ENCODE measurements at regions not wholly inside any gene's neighbourhood (a gene's known extent, or its start where the extent isn't known, plus 50 kb on each side); places are given as distances from the start of the nearest gene placed in this dataset.

DNA sequence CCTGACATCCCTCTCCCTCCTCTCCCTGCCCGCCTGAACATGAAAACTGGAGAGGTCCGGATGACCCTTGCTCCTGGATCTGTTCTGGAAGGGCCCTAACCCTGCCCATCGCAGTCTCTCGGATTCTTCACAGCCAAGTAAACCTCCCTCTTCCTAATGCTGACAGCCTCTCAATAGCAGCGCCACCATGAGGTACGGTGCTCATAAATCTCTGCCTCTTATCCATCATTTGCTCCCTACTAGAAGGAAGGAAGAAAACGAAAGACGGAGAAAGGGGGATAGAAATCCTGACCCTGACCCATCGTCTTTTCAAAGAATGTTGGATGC lies 257.9 kb downstream of the BCL11A start:
- H3K4me3 ChIP-seq (ENCODE audit: low read length): no peak overlapping the region
- no peak overlapping the region for H3K4me3 Mint-ChIP-seq
- ATAC-seq (ENCODE audit: poor library complexity) (no peak), DNase-seq (no peak)
- H3K4me1 ChIP-seq (ENCODE audit: insufficient read depth, low read length): no peaks in the 10 kb centered on the region
- H3K27ac Mint-ChIP-seq: no peak overlapping the region
- H3K27me3 ChIP-seq (ENCODE audit: control insufficient read depth in 1 of 2, insufficient read depth in 2 of 2, low read length in 2 of 2): no peaks in the 10 kb centered on the region
- peaks cover 0 to 16% of the 10 kb centered on the region in 2 experiments for H3K9me3 ChIP-seq (ENCODE audit: control insufficient read depth in 1 of 2, insufficient read depth in 1 of 2, low read length in 2 of 2)
- no peaks in the 10 kb centered on the region for H3K36me3 Mint-ChIP-seq (ENCODE audit: low read depth)
- peaks cover 4% of the 10 kb centered on the region for H3K27me3 Mint-ChIP-seq
- ChIA-PET CTCF (no interaction called here), POLR2A (no interaction called here)
- H3K9me3 Mint-ChIP-seq: no peaks in the 10 kb centered on the region
- H3K4me1 Mint-ChIP-seq (ENCODE audit: low read depth): no peaks in the 10 kb centered on the region
- TF ChIP-seq, protein P1, sequence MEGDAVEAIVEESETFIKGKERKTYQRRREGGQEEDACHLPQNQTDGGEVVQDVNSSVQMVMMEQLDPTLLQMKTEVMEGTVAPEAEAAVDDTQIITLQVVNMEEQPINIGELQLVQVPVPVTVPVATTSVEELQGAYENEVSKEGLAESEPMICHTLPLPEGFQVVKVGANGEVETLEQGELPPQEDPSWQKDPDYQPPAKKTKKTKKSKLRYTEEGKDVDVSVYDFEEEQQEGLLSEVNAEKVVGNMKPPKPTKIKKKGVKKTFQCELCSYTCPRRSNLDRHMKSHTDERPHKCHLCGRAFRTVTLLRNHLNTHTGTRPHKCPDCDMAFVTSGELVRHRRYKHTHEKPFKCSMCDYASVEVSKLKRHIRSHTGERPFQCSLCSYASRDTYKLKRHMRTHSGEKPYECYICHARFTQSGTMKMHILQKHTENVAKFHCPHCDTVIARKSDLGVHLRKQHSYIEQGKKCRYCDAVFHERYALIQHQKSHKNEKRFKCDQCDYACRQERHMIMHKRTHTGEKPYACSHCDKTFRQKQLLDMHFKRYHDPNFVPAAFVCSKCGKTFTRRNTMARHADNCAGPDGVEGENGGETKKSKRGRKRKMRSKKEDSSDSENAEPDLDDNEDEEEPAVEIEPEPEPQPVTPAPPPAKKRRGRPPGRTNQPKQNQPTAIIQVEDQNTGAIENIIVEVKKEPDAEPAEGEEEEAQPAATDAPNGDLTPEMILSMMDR (IDR thresholded peaks at IDR 0.05): no peak
- H3K27ac ChIP-seq (ENCODE audit: low read depth in 1 of 2, low read length in 2 of 2): no peak overlapping the region
- intact Hi-C loops (cut with DNase I, micrococcal nuclease): no loop called here
- no peaks in the 10 kb centered on the region for H3K36me3 ChIP-seq (ENCODE audit: insufficient read depth, low read length)

DNA sequence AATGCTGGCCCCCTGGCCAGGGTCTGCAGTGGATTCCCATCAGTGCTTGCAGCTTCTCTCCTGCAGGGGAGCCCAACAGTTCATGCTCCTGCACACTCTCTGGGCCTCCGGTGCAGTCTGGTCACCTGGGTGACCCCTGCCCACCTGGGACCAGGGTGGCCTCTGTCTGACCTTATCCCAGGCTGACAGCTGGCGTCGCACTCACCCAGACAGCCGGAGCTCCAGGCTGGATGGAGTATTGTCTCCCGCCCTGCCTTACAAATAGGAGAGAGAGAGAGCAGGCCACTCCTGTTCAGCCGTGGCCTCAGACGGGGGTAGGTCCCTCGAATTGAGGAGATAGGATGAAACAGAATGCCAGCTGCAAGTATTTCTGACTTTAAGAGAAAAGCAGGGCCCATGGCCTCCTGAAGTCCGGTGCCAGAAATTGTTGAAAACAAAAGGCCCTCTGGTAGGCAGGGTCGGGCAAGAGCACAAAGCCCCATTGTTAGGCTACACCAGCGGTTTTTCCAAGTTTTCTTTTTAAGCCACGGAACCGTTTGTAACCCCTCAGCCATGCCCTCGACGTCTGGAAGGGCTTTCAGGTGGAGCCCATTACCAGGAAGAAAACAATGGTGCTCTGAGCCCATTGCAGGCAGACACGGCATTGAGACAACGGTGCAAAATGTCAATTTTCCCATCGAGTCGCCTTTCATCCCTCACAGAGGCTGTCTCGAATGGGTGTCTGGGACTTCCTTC lies 258.4 kb downstream of the BCL11A start:
- DNase-seq (no peak), ATAC-seq (ENCODE audit: poor library complexity) (no peak)
- Histone ChIP-seq H3K4me3 (ENCODE audit: low read length) (no peak overlapping the region), H3K9me3 (ENCODE audit: control insufficient read depth in 1 of 2, insufficient read depth in 1 of 2, low read length in 2 of 2) (peaks cover 0 to 16% of the 10 kb centered on the region in 2 experiments), H3K27me3 (ENCODE audit: control insufficient read depth in 1 of 2, insufficient read depth in 2 of 2, low read length in 2 of 2) (no peaks in the 10 kb centered on the region), H3K27ac (ENCODE audit: low read depth in 1 of 2, low read length in 2 of 2) (no peak overlapping the region), H3K4me1 (ENCODE audit: insufficient read depth, low read length) (no peaks in the 10 kb centered on the region), H3K36me3 (ENCODE audit: insufficient read depth, low read length) (no peaks in the 10 kb centered on the region)
- Mint-ChIP-seq H3K36me3 (ENCODE audit: low read depth) (no peaks in the 10 kb centered on the region), H3K27me3 (peaks cover 4% of the 10 kb centered on the region), H3K9me3 (no peaks in the 10 kb centered on the region), H3K4me1 (ENCODE audit: low read depth) (no peaks in the 10 kb centered on the region), H3K27ac (no peak overlapping the region), H3K4me3 (no peak overlapping the region)
- TF ChIP-seq, protein P1 (IDR thresholded peaks at IDR 0.05): no peak
- intact Hi-C loops (cut with DNase I, micrococcal nuclease): no loop called here
- ChIA-PET CTCF (no interaction called here), POLR2A (no interaction called here)

DNA sequence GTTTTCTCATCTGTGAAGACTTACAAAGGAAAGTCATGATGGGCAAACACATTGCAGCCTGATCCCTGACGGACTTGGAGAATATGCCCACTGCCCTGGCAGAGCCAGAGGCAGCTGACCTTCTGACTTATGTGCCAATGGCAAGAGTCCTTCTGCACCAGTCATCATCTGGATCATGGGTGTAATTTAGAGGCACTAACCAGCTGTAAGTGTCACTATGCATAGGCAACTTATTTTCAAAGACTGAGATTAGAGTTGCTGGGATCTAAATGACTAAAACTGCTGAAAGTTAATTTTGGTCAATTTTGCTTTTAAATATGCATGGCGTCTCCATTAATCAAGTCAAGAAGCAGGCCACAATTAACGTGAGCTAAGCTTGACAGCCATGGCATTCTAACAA lies 261.2 kb downstream of the BCL11A start:
- H3K9me3 Mint-ChIP-seq: no peaks in the 10 kb centered on the region
- intact Hi-C loops (cut with DNase I, micrococcal nuclease): no loop called here
- POLR2A ChIA-PET: no interaction called here
- H3K4me1 Mint-ChIP-seq (ENCODE audit: low read depth): no peaks in the 10 kb centered on the region
- DNase-seq (no peak), ATAC-seq (ENCODE audit: poor library complexity) (no peak)
- TF ChIP-seq, protein P1 (IDR thresholded peaks at IDR 0.05): no peak
- no peaks in the 10 kb centered on the region for H3K27me3 ChIP-seq (ENCODE audit: control insufficient read depth in 1 of 2, insufficient read depth in 2 of 2, low read length in 2 of 2)
- H3K36me3 Mint-ChIP-seq (ENCODE audit: low read depth): no peaks in the 10 kb centered on the region
- CTCF ChIA-PET: no interaction called here
- no peak overlapping the region for H3K4me3 ChIP-seq (ENCODE audit: low read length)
- H3K4me3 Mint-ChIP-seq: no peak overlapping the region
- H3K36me3 ChIP-seq (ENCODE audit: insufficient read depth, low read length): no peaks in the 10 kb centered on the region
- peaks cover 4% of the 10 kb centered on the region for H3K27me3 Mint-ChIP-seq
- H3K9me3 ChIP-seq (ENCODE audit: control insufficient read depth in 1 of 2, insufficient read depth in 1 of 2, low read length in 2 of 2): peaks cover 0 to 9% of the 10 kb centered on the region in 2 experiments
- H3K27ac ChIP-seq (ENCODE audit: low read depth in 1 of 2, low read length in 2 of 2): no peak overlapping the region
- no peak overlapping the region for H3K27ac Mint-ChIP-seq
- H3K4me1 ChIP-seq (ENCODE audit: insufficient read depth, low read length): no peaks in the 10 kb centered on the region

Data from CD4-positive, alpha-beta T cell (primary cell).